Activated T-cell treated with anti-CD3 and anti-CD28 coated beads, Interleukin-2, amount 50 U/mL, for 24 hours (primary cell): ENCODE measurements at regions not wholly inside any gene's neighbourhood (a gene's known extent, or its start where the extent isn't known, plus 50 kb on each side); places are given as distances from the start of the nearest gene placed in this dataset.

Experiments
- DNase-seq: peaks from one replicate; pipeline ENCODE4 v3.0.0-alpha.2; 2020
- H3K27ac Mint-ChIP-seq: 2 replicates; pipeline ENCODE4 v1.8.0; 2020; ENCODE audit warnings: mild to moderate bottlenecking, mixed read lengths
- H3K27me3 Mint-ChIP-seq: 2 replicates; pipeline ENCODE4 v1.8.0; 2020; ENCODE audit warnings: mixed read lengths
- H3K36me3 Mint-ChIP-seq: 2 replicates; pipeline ENCODE4 v1.8.0; 2020; ENCODE audit warnings: low read depth, mixed read lengths
- H3K4me1 Mint-ChIP-seq: 2 replicates; pipeline ENCODE4 v1.8.0; 2020; ENCODE audit warnings: low read depth, mixed read lengths
- H3K4me3 Mint-ChIP-seq: 2 replicates; pipeline ENCODE4 v1.8.0; 2020; ENCODE audit warnings: mild to moderate bottlenecking, moderate library complexity, mixed read lengths
- H3K9me3 Mint-ChIP-seq: 2 replicates; pipeline ENCODE4 v1.8.0; 2020; ENCODE audit warnings: mixed read lengths

GRCh38 chr13:95451656-95452055 lies 100.9 kb upstream of the CLDN10 start:
- peaks cover 18% of the 10 kb centered on the region for H3K27me3 Mint-ChIP-seq
- no peak overlapping the region for H3K27ac Mint-ChIP-seq
- no peak overlapping the region for H3K4me3 Mint-ChIP-seq
- H3K4me1 Mint-ChIP-seq: peaks cover 9% of the 10 kb centered on the region
- no peaks in the 10 kb centered on the region for H3K36me3 Mint-ChIP-seq
- DNase-seq: no peak
- H3K9me3 Mint-ChIP-seq: no peaks in the 10 kb centered on the region

- Mint-ChIP-seq H3K36me3 (no peaks in the 10 kb centered on the region), H3K9me3 (no peaks in the 10 kb centered on the region), H3K27ac (no peak overlapping the region), H3K27me3 (peaks cover 18% of the 10 kb centered on the region), H3K4me1 (peaks cover 16% of the 10 kb centered on the region), H3K4me3 (no peak overlapping the region)
- DNase-seq: no peak
These were observed 100.1 kb upstream of the CLDN10 start for GRCh38 chr13:95452375-95452774.

- Mint-ChIP-seq H3K9me3 (peaks cover 23% of the 10 kb centered on the region), H3K4me1 (peaks cover 19% of the 10 kb centered on the region), H3K27ac (no peak overlapping the region), H3K36me3 (no peaks in the 10 kb centered on the region), H3K27me3 (peaks cover 5% of the 10 kb centered on the region), H3K4me3 (no peak overlapping the region)
- DNase-seq: no peak
These were observed 96.7 kb upstream of the CLDN10 start for GRCh38 chr13:95455782-95456181.

GRCh38 chr13:95456815-95457214 lies 95.7 kb upstream of the CLDN10 start:
- H3K4me1 Mint-ChIP-seq: peaks cover 19% of the 10 kb centered on the region
- no peak for DNase-seq
- H3K36me3 Mint-ChIP-seq: no peaks in the 10 kb centered on the region
- H3K9me3 Mint-ChIP-seq: peaks cover 23% of the 10 kb centered on the region
- H3K4me3 Mint-ChIP-seq: no peak overlapping the region
- no peak overlapping the region for H3K27ac Mint-ChIP-seq
- no peaks in the 10 kb centered on the region for H3K27me3 Mint-ChIP-seq

GRCh38 chr13:95457294-95457693 lies 95.2 kb upstream of the CLDN10 start:
- Mint-ChIP-seq H3K4me1 (peaks cover 19% of the 10 kb centered on the region), H3K36me3 (no peaks in the 10 kb centered on the region), H3K9me3 (peaks cover 23% of the 10 kb centered on the region), H3K27me3 (no peaks in the 10 kb centered on the region), H3K27ac (no peak overlapping the region), H3K4me3 (no peak overlapping the region)
- no peak for DNase-seq

GRCh38 chr13:95462801-95463200 lies 89.7 kb upstream of the CLDN10 start:
- no peak overlapping the region for H3K27ac Mint-ChIP-seq
- H3K9me3 Mint-ChIP-seq: peaks cover 23% of the 10 kb centered on the region
- H3K4me3 Mint-ChIP-seq: no peak overlapping the region
- H3K4me1 Mint-ChIP-seq: peaks cover 2% of the 10 kb centered on the region
- no peaks in the 10 kb centered on the region for H3K36me3 Mint-ChIP-seq
- DNase-seq: no peak
- H3K27me3 Mint-ChIP-seq: no peaks in the 10 kb centered on the region

GRCh38 chr13:95463531-95463930 lies 89.0 kb upstream of the CLDN10 start:
- Mint-ChIP-seq H3K27me3 (peaks cover 3% of the 10 kb centered on the region), H3K4me1 (no peaks in the 10 kb centered on the region), H3K27ac (no peak overlapping the region), H3K4me3 (no peak overlapping the region), H3K9me3 (peaks cover 17% of the 10 kb centered on the region), H3K36me3 (no peaks in the 10 kb centered on the region)
- DNase-seq: no peak

GRCh38 chr13:95470574-95471366 lies 81.8 kb upstream of the CLDN10 start:
- DNase-seq: no peak
- no peak overlapping the region for H3K27ac Mint-ChIP-seq
- no peaks in the 10 kb centered on the region for H3K36me3 Mint-ChIP-seq
- no peak overlapping the region for H3K4me3 Mint-ChIP-seq
- H3K4me1 Mint-ChIP-seq: no peaks in the 10 kb centered on the region
- H3K9me3 Mint-ChIP-seq: no peaks in the 10 kb centered on the region
- H3K27me3 Mint-ChIP-seq: peaks cover 3% of the 10 kb centered on the region

- Mint-ChIP-seq H3K27me3 (peaks cover 3% of the 10 kb centered on the region), H3K4me1 (no peaks in the 10 kb centered on the region), H3K9me3 (no peaks in the 10 kb centered on the region), H3K27ac (no peak overlapping the region), H3K36me3 (no peaks in the 10 kb centered on the region), H3K4me3 (no peak overlapping the region)
- DNase-seq: no peak
These were observed 80.6 kb upstream of the CLDN10 start for GRCh38 chr13:95471960-95472359.

- H3K27me3 Mint-ChIP-seq: no peaks in the 10 kb centered on the region
- DNase-seq: no peak
- H3K27ac Mint-ChIP-seq: no peak overlapping the region
- H3K4me3 Mint-ChIP-seq: no peak overlapping the region
- no peaks in the 10 kb centered on the region for H3K9me3 Mint-ChIP-seq
- H3K36me3 Mint-ChIP-seq: no peaks in the 10 kb centered on the region
- peaks cover 11% of the 10 kb centered on the region for H3K4me1 Mint-ChIP-seq
These were observed 77.5 kb upstream of the CLDN10 start for GRCh38 chr13:95474992-95475391.

GRCh38 chr13:95477187-95477586 lies 75.3 kb upstream of the CLDN10 start:
- peaks cover 2% of the 10 kb centered on the region for H3K27me3 Mint-ChIP-seq
- no peak overlapping the region for H3K27ac Mint-ChIP-seq
- DNase-seq: no peak

GRCh38 chr13:95479731-95480130 lies 72.8 kb upstream of the CLDN10 start:
- no peak for DNase-seq
- Mint-ChIP-seq H3K36me3 (no peaks in the 10 kb centered on the region), H3K4me3 (no peak overlapping the region), H3K9me3 (no peaks in the 10 kb centered on the region), H3K27ac (no peak overlapping the region), H3K27me3 (peaks cover 2% of the 10 kb centered on the region), H3K4me1 (peaks cover 19% of the 10 kb centered on the region)

More at GRCh38 chr13:95477187-95477586, 75.3 kb upstream of the CLDN10 start:
- Mint-ChIP-seq H3K4me3 (no peak overlapping the region), H3K4me1 (peaks cover 19% of the 10 kb centered on the region), H3K36me3 (no peaks in the 10 kb centered on the region), H3K9me3 (no peaks in the 10 kb centered on the region)

GRCh38 chr13:95480131-95480545 lies 72.4 kb upstream of the CLDN10 start:
- no peak overlapping the region for H3K4me3 Mint-ChIP-seq
- H3K36me3 Mint-ChIP-seq: no peaks in the 10 kb centered on the region
- H3K9me3 Mint-ChIP-seq: no peaks in the 10 kb centered on the region
- DNase-seq: no peak
- peaks cover 19% of the 10 kb centered on the region for H3K4me1 Mint-ChIP-seq
- no peak overlapping the region for H3K27ac Mint-ChIP-seq
- H3K27me3 Mint-ChIP-seq: peaks cover 2% of the 10 kb centered on the region

GRCh38 chr13:95480791-95481780 lies 71.4 kb upstream of the CLDN10 start:
- no peaks in the 10 kb centered on the region for H3K36me3 Mint-ChIP-seq
- DNase-seq: no peak
- H3K4me3 Mint-ChIP-seq: no peak overlapping the region
- no peaks in the 10 kb centered on the region for H3K9me3 Mint-ChIP-seq
- peaks cover 19% of the 10 kb centered on the region for H3K4me1 Mint-ChIP-seq
- no peak overlapping the region for H3K27ac Mint-ChIP-seq
- H3K27me3 Mint-ChIP-seq: peaks cover 2% of the 10 kb centered on the region

GRCh38 chr13:95484052-95484451 lies 68.5 kb upstream of the CLDN10 start:
- Mint-ChIP-seq H3K4me3 (no peak overlapping the region), H3K9me3 (no peaks in the 10 kb centered on the region)
- DNase-seq: no peak

More at GRCh38 chr13:95484052-95484451, 68.5 kb upstream of the CLDN10 start:
- H3K27ac Mint-ChIP-seq: no peak overlapping the region
- peaks cover 13% of the 10 kb centered on the region for H3K4me1 Mint-ChIP-seq
- peaks cover 2% of the 10 kb centered on the region for H3K27me3 Mint-ChIP-seq
- no peaks in the 10 kb centered on the region for H3K36me3 Mint-ChIP-seq
